Smooth muscle cell (in vitro differentiated cells): ENCODE measurements at regions not wholly inside any gene's neighbourhood (a gene's known extent, or its start where the extent isn't known, plus 50 kb on each side); places are given as distances from the start of the nearest gene placed in this dataset.

ENCODE experiments used
- DNase-seq: peaks from one replicate; lab custom pipeline; 2025; ENCODE audit not compliant: unreplicated experiment; lab: John Stamatoyannopoulos, UW
- H2AFZ ChIP-seq: fragments of 200-600 bp; sonication (generic); 2 replicates; pipeline ENCODE4 v1.6.0; 2016; ENCODE audit warnings: antibody characterized with exemption, low read depth, mild to moderate bottlenecking
- H3F3A ChIP-seq: fragments of 200-600 bp; sonication (generic); 2 replicates; pipeline ENCODE4 v1.6.0; 2017; ENCODE audit warnings: antibody characterized with exemption, low read depth
- H3K27ac ChIP-seq: fragments of 200-600 bp; sonication (generic); 2 replicates; pipeline ENCODE4 v1.5.1; 2016; ENCODE audit warnings: low read depth, mild to moderate bottlenecking
- H3K27me3 ChIP-seq: fragments of 200-600 bp; sonication (generic); 2 replicates; pipeline ENCODE4 v1.6.1; 2016; ENCODE audit warnings: low read depth, mild to moderate bottlenecking
- H3K36me3 ChIP-seq: fragments of 200-600 bp; sonication (generic); 2 replicates; pipeline ENCODE4 v1.5.1; 2016; ENCODE audit warnings: low read depth
- H3K4me1 ChIP-seq: fragments of 200-600 bp; sonication (generic); 2 replicates; pipeline ENCODE4 v1.5.1; 2016; ENCODE audit warnings: low read depth
- H3K4me2 ChIP-seq: fragments of 200-600 bp; sonication (generic); 2 replicates; pipeline ENCODE4 v1.6.0; 2016; ENCODE audit warnings: mild to moderate bottlenecking
- H3K4me3 ChIP-seq: fragments of 200-600 bp; sonication (generic); 2 replicates; pipeline ENCODE4 v1.5.1; 2016; ENCODE audit warnings: mild to moderate bottlenecking
- H3K79me2 ChIP-seq: fragments of 200-600 bp; sonication (generic); 2 replicates; pipeline ENCODE4 v1.6.0; 2016; ENCODE audit warnings: low read depth, mild to moderate bottlenecking
- H3K9ac ChIP-seq: fragments of 200-600 bp; sonication (generic); 2 replicates; pipeline ENCODE4 v1.6.0; 2016; ENCODE audit warnings: low read depth
- H3K9me3 ChIP-seq: fragments of 200-600 bp; sonication (generic); replicated peaks from 2 replicates; pipeline ENCODE4 v1.5.1; 2016; ENCODE audit warnings: low read depth
- H4K20me1 ChIP-seq: fragments of 200-600 bp; sonication (generic); 2 replicates; pipeline ENCODE4 v1.6.0; 2016; ENCODE audit warnings: low read depth
- CTCF ChIP-seq: fragments of 200-600 bp; sonication (generic); IDR thresholded peaks from 2 replicates; pipeline ENCODE4 v1.5.1; 2017; ENCODE audit warnings: borderline replicate concordance, mild to moderate bottlenecking, antibody characterized with exemption; ENCODE audit not compliant: insufficient read depth, poor library complexity, severe bottlenecking
- WGBS: methylation state at CpG from one replicate; pipeline ENCODE4 v1.1.7; 2016; ENCODE audit warnings: low lambda C conversion rate; 5-methylcytosine and 5-hydroxymethylcytosine counted together

- H3K36me3 ChIP-seq = no peaks in the 10 kb centered on the region
- H4K20me1 ChIP-seq = no peaks in the 10 kb centered on the region
- TF ChIP-seq CTCF = no peak
- no peak overlapping the region for H2AFZ ChIP-seq
- H3K9me3 ChIP-seq = no peaks in the 10 kb centered on the region
- no peaks in the 10 kb centered on the region for H3K79me2 ChIP-seq
- H3K27ac ChIP-seq = no peak overlapping the region
- H3K27me3 ChIP-seq = no peaks in the 10 kb centered on the region
- no peaks in the 10 kb centered on the region for H3K4me1 ChIP-seq
- 76% methylated on average over 11 of the region's 11 CpGs for WGBS
- DNase-seq = no peak
- no peak overlapping the region for H3K9ac ChIP-seq
- H3K4me2 ChIP-seq = no peak overlapping the region
- no peak overlapping the region for H3K4me3 ChIP-seq
- no peaks in the 10 kb centered on the region for H3F3A ChIP-seq
Measured at GRCh38 chr7:42699380-42700178, 212.3 kb downstream of the C7orf25 start.

GRCh38 chr7:42698600-42699374 is 213.1 kb downstream of the C7orf25 start:
- Histone ChIP-seq H3K4me1 (no peaks in the 10 kb centered on the region), H3K9me3 (no peaks in the 10 kb centered on the region), H3K27ac (no peak overlapping the region), H3K4me2 (no peak overlapping the region), H3K27me3 (no peaks in the 10 kb centered on the region), H3K9ac (no peak overlapping the region), H3K36me3 (no peaks in the 10 kb centered on the region), H3K79me2 (no peaks in the 10 kb centered on the region), H3K4me3 (no peak overlapping the region), H4K20me1 (no peaks in the 10 kb centered on the region), H3F3A (no peaks in the 10 kb centered on the region), H2AFZ (no peak overlapping the region)
- TF ChIP-seq CTCF = no peak
- 75% methylated on average over 7 of the region's 7 CpGs for WGBS
- no peak for DNase-seq

GRCh38 chr7:42694894-42695507 is 216.9 kb downstream of the C7orf25 start:
- no peak overlapping the region for H3K4me2 ChIP-seq
- no peak overlapping the region for H3K4me3 ChIP-seq
- H4K20me1 ChIP-seq = no peaks in the 10 kb centered on the region
- no peak for DNase-seq
- no peak for TF ChIP-seq CTCF
- 65% methylated on average over 6 of the region's 6 CpGs for WGBS
- no peaks in the 10 kb centered on the region for H3K9me3 ChIP-seq
- no peak overlapping the region for H2AFZ ChIP-seq
- H3K4me1 ChIP-seq = peaks cover 3% of the 10 kb centered on the region
- H3K27me3 ChIP-seq = no peaks in the 10 kb centered on the region
- H3K79me2 ChIP-seq = no peaks in the 10 kb centered on the region
- H3F3A ChIP-seq = no peaks in the 10 kb centered on the region
- H3K27ac ChIP-seq = no peak overlapping the region
- no peaks in the 10 kb centered on the region for H3K36me3 ChIP-seq
- no peak overlapping the region for H3K9ac ChIP-seq
